Upper lobe of left lung (tissue), 6 donors: ENCODE measurements at regions not wholly inside any gene's neighbourhood (a gene's known extent, or its start where the extent isn't known, plus 50 kb on each side); places are given as distances from the start of the nearest gene placed in this dataset.
A peak's percentile ranks its signal among the peaks of the same experiment; 100 is the strongest.

ENCODE experiments used
- ATAC-seq, 2 donors: fragments of 200-7000 bp; cut with Tn5 transposase; one replicate each; pipeline ENCODE4 v1.9.1; 2022; ENCODE audit warnings: mild to moderate bottlenecking in 2 of 2, moderate library complexity in 2 of 2; ENCODE audit not compliant: low FRiP score in 2 of 2
- DNase-seq, 2 donors: peaks; one replicate each; pipeline ENCODE4 v3.0.0-alpha.2; 2019 to 2020
- H3K27ac ChIP-seq, 4 donors: fragments of 200-600 bp; sonication (generic); one replicate each; pipeline ENCODE4 v1.5.1; 2016 to 2019
- H3K27me3 ChIP-seq, 4 donors: fragments of 200-600 bp; sonication (generic); one replicate each; pipeline ENCODE4 v1.5.1; 2017 to 2019
- H3K36me3 ChIP-seq, 4 donors: fragments of 200-600 bp; sonication (generic); one replicate each; pipeline ENCODE4 v1.5.1; 2016 to 2019
- H3K4me1 ChIP-seq, 4 donors: fragments of 200-600 bp; sonication (generic); one replicate each; pipeline ENCODE4 v1.5.1; 2018 to 2019
- H3K4me3 ChIP-seq, 4 donors: fragments of 200-600 bp; sonication (generic); one replicate each; pipeline ENCODE4 v1.5.1; 2017 to 2019; ENCODE audit warnings: mild to moderate bottlenecking in 2 of 4, moderate library complexity in 1 of 4
- H3K9me3 ChIP-seq, 4 donors: fragments of 200-600 bp; sonication (generic); one replicate each; pipeline ENCODE4 v1.5.1; 2018 to 2019
- EP300 ChIP-seq, 4 donors: sonication (generic); formaldehyde crosslinking; IDR thresholded peaks; one replicate each; pipeline ENCODE4 v1.5.1; 2017; ENCODE audit warnings: antibody characterized with exemption in 4 of 4, control low read depth in 2 of 4
- POLR2A ChIP-seq, 4 donors: fragments of 450-650 bp; IDR thresholded peaks; one replicate each; pipeline ENCODE4 v1.5.1; 2016 to 2017; ENCODE audit warnings: antibody characterized with exemption in 4 of 4, mild to moderate bottlenecking in 2 of 4
- POLR2AphosphoS5 ChIP-seq, 2 donors: sonication (generic); formaldehyde crosslinking; IDR thresholded peaks; one replicate each; pipeline ENCODE4 v1.5.1; 2017; ENCODE audit warnings: antibody characterized with exemption in 2 of 2
- WGBS, 2 donors: methylation state at CpG; one replicate each; pipeline ENCODE4 v1.1.5; 2017 to 2018; 5-methylcytosine and 5-hydroxymethylcytosine counted together
- TF ChIP-seq, protein P1 (sequence below), 6 experiments: fragments of 450-650 bp in 4 of 6; fragments of 200-600 bp in 2 of 6; sonication (generic) in 2 of 6; IDR thresholded peaks; one replicate each; pipeline ENCODE4 v1.5.1; 2016 to 2019; ENCODE audit warnings: antibody characterized with exemption in 6 of 6
- donor health status: DM: no; HTN: no; CAD: no; lungs with moderate emphysema.
- donor health status: DM: no; HTN: yes; CAD: no; lungs with severe emphysema.

DNA sequence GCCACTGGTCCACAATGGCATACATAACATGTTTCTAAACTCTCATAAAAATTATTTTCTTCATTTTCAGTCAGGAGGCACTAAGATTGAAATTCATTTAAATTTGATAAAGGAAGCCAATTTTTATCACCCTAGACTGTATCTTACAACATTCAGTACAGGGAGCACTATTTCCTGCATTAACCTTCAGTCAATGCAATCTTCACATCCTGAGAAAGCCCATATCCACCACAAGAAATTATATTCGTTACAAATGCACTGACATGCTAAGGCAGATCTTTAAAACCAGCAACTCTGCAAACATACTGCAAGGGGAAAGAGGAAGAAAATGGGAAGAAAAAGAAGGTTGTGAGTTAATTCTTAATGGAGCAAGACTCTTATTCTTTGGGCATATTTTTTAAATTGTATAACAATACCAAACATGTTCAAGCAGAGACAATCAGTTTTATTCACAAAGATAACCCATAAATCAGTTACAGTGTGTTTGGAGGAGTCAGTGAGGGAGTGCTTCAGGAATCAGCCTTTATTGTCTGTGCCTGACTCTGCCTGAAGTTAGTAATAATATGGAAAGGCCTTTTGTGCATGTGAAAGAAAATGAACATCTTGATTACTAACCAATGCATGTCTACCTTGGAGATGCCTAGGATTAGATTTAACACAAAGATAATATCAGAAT lies 370.1 kb downstream of the FBXO15 start:
- no peaks in the 10 kb centered on the region for H3K27me3 ChIP-seq
- TF ChIP-seq EP300 (IDR thresholded peaks at IDR 0.05) (no peak), POLR2AphosphoS5 (IDR thresholded peaks at IDR 0.05) (no peak), POLR2A (IDR thresholded peaks at IDR 0.05) (no peak)
- TF ChIP-seq, protein P1, sequence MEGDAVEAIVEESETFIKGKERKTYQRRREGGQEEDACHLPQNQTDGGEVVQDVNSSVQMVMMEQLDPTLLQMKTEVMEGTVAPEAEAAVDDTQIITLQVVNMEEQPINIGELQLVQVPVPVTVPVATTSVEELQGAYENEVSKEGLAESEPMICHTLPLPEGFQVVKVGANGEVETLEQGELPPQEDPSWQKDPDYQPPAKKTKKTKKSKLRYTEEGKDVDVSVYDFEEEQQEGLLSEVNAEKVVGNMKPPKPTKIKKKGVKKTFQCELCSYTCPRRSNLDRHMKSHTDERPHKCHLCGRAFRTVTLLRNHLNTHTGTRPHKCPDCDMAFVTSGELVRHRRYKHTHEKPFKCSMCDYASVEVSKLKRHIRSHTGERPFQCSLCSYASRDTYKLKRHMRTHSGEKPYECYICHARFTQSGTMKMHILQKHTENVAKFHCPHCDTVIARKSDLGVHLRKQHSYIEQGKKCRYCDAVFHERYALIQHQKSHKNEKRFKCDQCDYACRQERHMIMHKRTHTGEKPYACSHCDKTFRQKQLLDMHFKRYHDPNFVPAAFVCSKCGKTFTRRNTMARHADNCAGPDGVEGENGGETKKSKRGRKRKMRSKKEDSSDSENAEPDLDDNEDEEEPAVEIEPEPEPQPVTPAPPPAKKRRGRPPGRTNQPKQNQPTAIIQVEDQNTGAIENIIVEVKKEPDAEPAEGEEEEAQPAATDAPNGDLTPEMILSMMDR (IDR thresholded peaks at IDR 0.05), result no peak
- no peak for DNase-seq
- no peak overlapping the region for H3K27ac ChIP-seq
- H3K9me3 ChIP-seq, result no peaks in the 10 kb centered on the region
- H3K4me1 ChIP-seq, result no peaks in the 10 kb centered on the region
- no peaks in the 10 kb centered on the region for H3K36me3 ChIP-seq
- H3K4me3 ChIP-seq, result no peak overlapping the region
- 21 to 26% methylated on average over 1 of the region's 1 CpG for WGBS, 2 donors
- ATAC-seq, result no peak

DNA sequence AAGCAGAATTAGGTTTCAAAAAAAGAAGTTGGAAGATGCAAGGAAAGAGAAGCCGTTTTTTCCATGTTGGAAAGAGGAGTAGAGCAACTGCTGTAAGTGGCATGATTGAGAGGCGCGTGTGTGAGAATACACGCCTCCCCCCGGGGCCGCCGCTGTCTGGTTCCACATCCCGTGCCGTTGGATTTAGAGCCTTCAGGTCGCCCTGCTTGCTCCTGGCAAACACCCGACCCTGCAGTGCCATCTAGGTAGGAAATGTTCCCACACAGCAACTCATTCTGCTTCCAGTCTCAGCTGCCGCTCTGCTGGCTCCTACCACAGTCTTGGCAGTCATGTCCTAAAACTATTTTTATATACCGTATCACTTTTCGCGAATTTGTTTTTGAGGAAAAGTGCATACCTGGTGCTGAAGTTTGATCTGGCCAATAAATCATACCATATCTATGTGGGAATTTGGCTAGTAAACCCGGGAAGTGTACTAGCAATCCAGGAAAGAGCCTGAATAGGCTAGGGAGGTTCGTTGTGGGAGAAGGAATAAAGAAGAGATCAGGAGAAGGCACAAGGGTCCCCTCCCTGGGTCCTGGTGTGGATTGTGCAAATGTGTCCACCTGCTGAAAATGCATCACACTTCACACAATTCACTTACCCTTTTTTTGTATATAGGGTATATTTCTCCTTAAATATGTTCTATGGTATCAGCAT lies 372.7 kb downstream of the FBXO15 start:
- H3K9me3 ChIP-seq, result no peaks in the 10 kb centered on the region
- WGBS, 2 donors, result 79 to 81% methylated on average over 17 of the region's 17 CpGs
- H3K36me3 ChIP-seq, result no peaks in the 10 kb centered on the region
- no peak overlapping the region for H3K4me3 ChIP-seq
- H3K27ac ChIP-seq, result no peak overlapping the region
- TF ChIP-seq POLR2A (IDR thresholded peaks at IDR 0.05) (no peak), EP300 (IDR thresholded peaks at IDR 0.05) (no peak), POLR2AphosphoS5 (IDR thresholded peaks at IDR 0.05) (no peak)
- TF ChIP-seq, protein P1 (IDR thresholded peaks at IDR 0.05), result no peak
- no peaks in the 10 kb centered on the region for H3K4me1 ChIP-seq
- DNase-seq (peak in 1 of 2 donors; percentile 49), ATAC-seq (no peak)
- no peaks in the 10 kb centered on the region for H3K27me3 ChIP-seq

DNA sequence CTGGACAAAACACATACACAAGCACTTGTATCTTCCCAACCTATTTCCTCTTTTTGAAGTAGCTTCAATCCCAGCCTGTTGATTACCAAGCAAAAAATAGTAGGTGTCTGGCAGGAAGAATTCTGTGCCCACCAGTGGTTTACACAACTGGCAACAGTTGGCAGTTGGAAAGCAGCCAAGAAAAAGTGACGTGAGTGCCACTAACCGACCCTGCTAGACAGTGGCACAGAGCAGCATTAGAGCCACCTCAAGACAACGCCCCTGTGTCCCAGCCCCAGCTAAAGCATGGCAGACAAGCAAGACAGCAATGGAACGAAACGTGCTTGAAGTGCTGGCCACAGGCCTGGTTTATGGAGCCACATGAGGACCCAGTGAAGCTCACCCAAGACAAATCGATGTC lies 379.6 kb downstream of the FBXO15 start:
- no peak for DNase-seq
- H3K36me3 ChIP-seq, result no peaks in the 10 kb centered on the region
- no peak overlapping the region for H3K4me3 ChIP-seq
- TF ChIP-seq POLR2AphosphoS5 (IDR thresholded peaks at IDR 0.05) (no peak), EP300 (IDR thresholded peaks at IDR 0.05) (no peak), POLR2A (IDR thresholded peaks at IDR 0.05) (no peak)
- TF ChIP-seq, protein P1 (IDR thresholded peaks at IDR 0.05), result no peak
- no peaks in the 10 kb centered on the region for H3K4me1 ChIP-seq
- no peak overlapping the region for H3K27ac ChIP-seq
- ATAC-seq, result no peak
- 48 to 49% methylated on average over 5 to 6 of the region's 6 CpGs for WGBS, 2 donors
- H3K9me3 ChIP-seq, result no peaks in the 10 kb centered on the region
- no peaks in the 10 kb centered on the region for H3K27me3 ChIP-seq

DNA sequence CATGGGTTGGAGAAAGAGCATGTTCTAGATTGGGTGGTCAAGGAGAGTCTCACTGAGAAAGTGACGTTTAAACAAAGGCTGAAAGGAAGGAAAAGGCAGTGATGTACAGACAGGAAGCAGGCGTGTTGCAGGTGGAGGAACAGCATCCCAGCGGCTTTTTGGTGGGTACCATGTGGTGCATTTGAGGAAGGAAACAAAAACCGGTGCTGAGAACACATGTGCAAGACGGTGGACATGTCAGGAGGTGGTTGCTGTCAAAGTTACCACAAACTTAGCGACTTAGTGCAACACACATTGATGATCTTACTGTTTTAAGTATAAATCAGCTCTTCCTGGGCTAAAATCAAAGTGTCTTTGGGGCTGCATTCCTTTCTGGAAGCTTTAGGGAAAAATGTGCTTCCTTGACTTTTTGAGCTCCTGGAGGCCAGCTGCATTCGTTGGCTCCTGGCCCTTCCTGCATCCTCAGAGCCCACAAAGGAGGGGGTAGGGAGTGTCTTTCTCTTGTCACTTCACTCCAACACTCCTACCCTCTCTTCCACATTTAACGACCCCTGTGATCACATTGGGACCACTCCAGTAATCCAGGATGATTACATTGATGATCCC lies 380.6 kb downstream of the FBXO15 start:
- ATAC-seq (no peak), DNase-seq (no peak)
- 41 to 45% methylated on average over 8 of the region's 8 CpGs for WGBS, 2 donors
- H3K9me3 ChIP-seq, result no peaks in the 10 kb centered on the region
- no peaks in the 10 kb centered on the region for H3K4me1 ChIP-seq
- H3K36me3 ChIP-seq, result no peaks in the 10 kb centered on the region
- H3K4me3 ChIP-seq, result no peak overlapping the region
- no peak overlapping the region for H3K27ac ChIP-seq
- H3K27me3 ChIP-seq, result no peaks in the 10 kb centered on the region
- TF ChIP-seq, protein P1 (IDR thresholded peaks at IDR 0.05), result no peak
- TF ChIP-seq POLR2AphosphoS5 (IDR thresholded peaks at IDR 0.05) (no peak), EP300 (IDR thresholded peaks at IDR 0.05) (no peak), POLR2A (IDR thresholded peaks at IDR 0.05) (no peak)
